ENCODE measurements at regions not wholly inside any gene's neighbourhood (a gene's known extent, or its start where the extent isn't known, plus 50 kb on each side); places are given as distances from the start of the nearest gene placed in this dataset.

DNA sequence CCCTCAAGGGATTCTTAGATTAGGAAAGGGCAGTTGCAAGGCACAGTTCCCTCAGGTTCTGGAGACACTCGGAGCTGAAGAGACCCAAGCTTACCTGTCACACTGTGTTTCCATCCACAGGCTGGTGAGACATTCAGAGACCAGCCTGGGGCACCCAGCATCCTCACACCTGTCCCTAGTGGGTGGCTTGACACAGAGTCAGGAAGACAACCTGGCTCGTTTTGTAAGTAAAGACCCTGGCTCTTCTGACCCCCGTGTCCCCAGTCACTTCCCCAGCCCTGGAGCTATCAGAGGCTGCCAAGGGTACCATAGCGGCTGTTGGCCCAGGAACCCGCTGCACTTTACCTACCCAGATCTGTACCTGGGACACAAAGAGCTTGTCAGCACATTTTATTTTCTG is 409.8 kb downstream of the MATN1 start:
- DNase-seq (ENCODE audit: insufficient read length, low spot score): no peak
- no peak for FAIRE-seq

DNA sequence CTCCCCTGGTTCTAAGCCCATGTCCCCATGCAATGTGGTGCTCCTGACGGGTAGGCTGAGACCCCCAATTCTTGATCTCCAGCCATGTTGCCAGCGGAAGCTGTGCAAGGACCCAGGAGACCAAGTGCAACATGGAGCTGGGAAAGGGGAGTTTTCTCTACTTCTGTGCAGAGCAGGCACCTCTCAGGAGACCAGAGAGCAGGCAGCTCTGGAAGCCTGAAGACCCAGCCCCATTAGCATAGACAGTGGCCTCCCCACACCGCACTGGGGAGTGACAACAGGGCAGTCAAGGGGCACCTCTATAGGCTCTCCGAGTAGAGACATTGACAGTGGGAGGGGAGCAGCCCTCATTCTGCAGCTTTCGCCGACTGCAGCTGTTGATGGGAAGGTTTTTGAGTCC is 410.2 kb downstream of the MATN1 start:
- no peak for FAIRE-seq

GRCh38 chr1:30312226-30312625 is 411.2 kb downstream of the MATN1 start:
- FAIRE-seq: no peak
- DNase-seq (ENCODE audit: insufficient read length, low spot score): no peak

More for the DNA sequence above, 410.2 kb downstream of the MATN1 start:
- no peak for DNase-seq (ENCODE audit: insufficient read length, low spot score)

DNA sequence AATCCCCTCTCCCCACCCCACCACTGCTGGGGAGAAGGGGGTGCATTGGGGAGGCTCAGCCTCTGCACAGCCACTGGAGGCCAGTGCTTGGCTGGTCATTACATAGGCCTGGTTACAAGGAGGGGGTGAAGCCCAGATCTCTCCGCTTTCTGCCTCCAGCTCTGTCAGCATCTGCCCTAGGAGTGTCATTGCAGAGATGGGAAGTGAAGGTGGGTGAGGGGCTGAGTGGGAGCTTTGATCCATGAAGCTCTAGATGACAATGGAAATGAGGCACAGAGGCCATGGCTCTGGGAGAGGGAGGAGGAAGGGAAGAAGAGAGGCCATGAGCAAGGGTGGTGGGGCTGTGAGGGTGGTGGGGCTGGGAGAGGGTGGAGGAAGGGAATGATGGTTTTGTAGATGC is 411.6 kb downstream of the MATN1 start:
- DNase-seq (ENCODE audit: insufficient read length, low spot score): no peak

GRCh38 chr1:30310966-30311742 is 412.2 kb downstream of the MATN1 start:
- no peak for DNase-seq (ENCODE audit: insufficient read length, low spot score)
- no peak for FAIRE-seq

More for the DNA sequence above, 411.6 kb downstream of the MATN1 start:
- FAIRE-seq: no peak

- no peak for DNase-seq (ENCODE audit: insufficient read length, low spot score)
- no peak for FAIRE-seq
Measured at GRCh38 chr1:30307182-30307581, 416.2 kb downstream of the MATN1 start.

DNA sequence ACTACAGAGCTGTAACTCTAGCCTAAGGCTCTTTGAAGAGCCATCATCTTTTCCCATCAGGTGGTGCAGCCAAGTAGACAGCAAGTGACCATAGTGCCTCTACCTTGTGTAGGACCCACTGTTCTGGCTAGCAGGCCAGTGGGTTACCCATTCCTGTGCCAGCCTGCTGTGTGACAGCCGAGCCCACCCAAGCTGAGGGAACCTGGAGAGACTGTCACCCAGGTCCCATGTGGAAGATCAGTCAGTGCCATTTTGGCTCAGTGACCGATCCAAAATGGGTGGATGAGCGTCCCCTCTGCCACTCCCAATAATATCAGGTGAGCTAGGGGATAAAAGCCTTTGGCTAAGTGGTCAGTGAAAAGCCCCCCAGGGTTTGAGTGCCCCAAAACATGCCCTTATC is 417.9 kb downstream of the MATN1 start:
- no peak for FAIRE-seq
- no peak for DNase-seq (ENCODE audit: insufficient read length, low spot score)

DNA sequence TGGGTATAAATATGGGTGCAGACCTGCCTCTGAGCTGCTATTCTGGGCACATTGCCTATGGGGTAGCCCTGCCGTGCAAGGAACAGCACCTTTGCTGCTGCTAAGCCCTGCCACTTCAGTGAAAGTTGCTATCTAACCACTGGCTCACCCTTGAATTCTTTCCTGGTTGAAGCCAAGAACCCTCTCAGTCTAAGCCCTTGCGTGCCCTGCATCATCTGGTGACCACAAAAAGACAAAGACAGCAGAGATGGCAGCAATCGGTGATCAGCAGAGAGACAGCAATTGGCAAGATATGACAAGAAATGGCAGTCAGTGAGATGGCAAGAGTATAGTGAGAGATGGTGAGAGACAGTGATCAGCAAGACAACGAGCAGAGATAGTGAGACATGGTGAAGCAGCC is 418.3 kb downstream of the MATN1 start:
- FAIRE-seq (no peak), DNase-seq (ENCODE audit: insufficient read length, low spot score) (no peak)

DNA sequence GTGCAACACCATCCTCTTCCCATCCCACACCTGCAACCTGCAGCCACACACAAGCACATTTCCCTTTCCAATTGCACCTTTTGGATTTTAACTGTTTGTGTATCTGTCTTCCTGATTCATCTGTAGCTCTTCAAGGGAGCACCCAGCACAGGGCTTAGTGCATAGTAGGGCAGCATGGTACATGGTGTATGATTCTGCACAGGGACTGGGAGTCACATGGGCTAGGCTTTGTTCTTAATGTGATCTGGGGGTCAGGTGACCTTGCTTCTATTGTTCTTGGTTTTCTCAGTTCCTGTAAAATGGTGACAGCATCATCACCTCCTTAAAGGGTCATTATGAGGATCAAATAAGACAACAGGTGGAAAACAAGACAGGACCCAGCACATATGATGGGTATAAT is 419.3 kb downstream of the MATN1 start:
- FAIRE-seq: no peak
- DNase-seq (ENCODE audit: insufficient read length, low spot score): no peak

GRCh38 chr1:30303387-30303786 is 420.0 kb downstream of the MATN1 start:
- DNase-seq (ENCODE audit: insufficient read length, low spot score) (no peak), FAIRE-seq (no peak)

DNA sequence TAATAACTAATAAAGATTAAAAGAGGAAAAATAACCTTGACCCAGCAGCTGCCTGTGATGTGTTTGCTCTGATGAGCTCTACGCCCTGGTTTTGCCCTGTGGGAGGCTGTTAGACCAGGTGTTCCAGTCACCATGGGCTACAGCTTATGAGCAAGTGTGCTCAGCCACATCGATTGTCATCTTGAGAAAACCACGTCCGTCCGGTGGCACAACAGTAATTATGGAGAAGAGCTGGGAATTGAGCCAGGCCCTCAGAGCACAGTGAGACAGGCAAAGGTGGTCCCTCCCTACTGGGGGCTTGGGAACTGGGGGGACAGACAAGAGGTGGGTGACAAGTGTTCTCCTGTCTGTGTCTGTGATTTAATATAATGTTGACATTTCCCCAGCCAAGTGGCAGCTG is 420.5 kb downstream of the MATN1 start:
- DNase-seq (ENCODE audit: insufficient read length, low spot score): no peak
- FAIRE-seq: no peak

DNA sequence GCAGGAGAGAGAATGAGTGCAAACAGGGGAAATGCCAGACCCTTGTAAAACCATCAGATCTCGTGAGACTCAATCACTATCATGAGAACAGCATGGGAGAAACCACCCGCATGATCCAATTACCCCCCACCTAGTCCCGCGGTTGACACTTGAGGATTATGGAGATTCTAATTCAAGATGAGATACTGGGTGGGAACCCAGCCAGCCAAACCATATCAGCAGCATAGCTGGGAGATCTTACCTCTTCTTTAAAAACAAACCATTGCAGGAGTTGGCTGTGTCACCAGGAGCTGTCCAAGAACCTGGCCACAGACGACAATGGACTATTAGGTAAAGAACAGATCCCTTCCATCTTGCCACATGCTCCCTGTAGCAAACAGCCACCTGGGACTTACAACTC is 422.7 kb downstream of the MATN1 start:
- DNase-seq (ENCODE audit: insufficient read length, low spot score) (no peak), FAIRE-seq (no peak)

GRCh38 chr1:30299393-30299792 is 424.0 kb downstream of the MATN1 start:
- no peak for FAIRE-seq
- DNase-seq (ENCODE audit: insufficient read length, low spot score): no peak

GRCh38 chr1:30295674-30296073 is 427.7 kb downstream of the MATN1 start:
- no peak for FAIRE-seq
- no peak for DNase-seq (ENCODE audit: insufficient read length, low spot score)

- no peak for FAIRE-seq
Measured at GRCh38 chr1:30295266-30295665, 428.1 kb downstream of the MATN1 start.

GRCh38 chr1:30294508-30294907 is 428.9 kb downstream of the MATN1 start:
- DNase-seq (ENCODE audit: insufficient read length, low spot score) (no peak), FAIRE-seq (no peak)

More at GRCh38 chr1:30295266-30295665, 428.1 kb downstream of the MATN1 start:
- DNase-seq (ENCODE audit: insufficient read length, low spot score): no peak

DNA sequence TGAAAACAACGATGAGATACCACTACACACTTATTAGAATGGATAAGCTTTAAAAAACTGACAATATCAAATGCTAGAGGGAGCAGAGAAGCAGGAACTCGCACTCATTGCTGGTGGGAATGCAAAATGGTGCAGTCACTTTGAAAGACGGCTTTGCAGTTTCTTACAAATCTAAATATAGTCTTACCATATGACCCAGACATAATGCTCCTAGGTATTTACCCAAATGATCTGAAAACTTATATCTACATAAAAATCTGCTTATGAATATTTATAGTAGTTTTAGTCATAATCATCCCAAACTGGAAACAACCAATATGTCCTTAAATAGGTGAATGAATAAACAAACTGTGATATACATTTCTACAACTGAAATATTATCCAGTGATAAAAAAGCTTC is 430.9 kb downstream of the MATN1 start:
- DNase-seq (ENCODE audit: insufficient read length, low spot score) (no peak), FAIRE-seq (no peak)

DNA sequence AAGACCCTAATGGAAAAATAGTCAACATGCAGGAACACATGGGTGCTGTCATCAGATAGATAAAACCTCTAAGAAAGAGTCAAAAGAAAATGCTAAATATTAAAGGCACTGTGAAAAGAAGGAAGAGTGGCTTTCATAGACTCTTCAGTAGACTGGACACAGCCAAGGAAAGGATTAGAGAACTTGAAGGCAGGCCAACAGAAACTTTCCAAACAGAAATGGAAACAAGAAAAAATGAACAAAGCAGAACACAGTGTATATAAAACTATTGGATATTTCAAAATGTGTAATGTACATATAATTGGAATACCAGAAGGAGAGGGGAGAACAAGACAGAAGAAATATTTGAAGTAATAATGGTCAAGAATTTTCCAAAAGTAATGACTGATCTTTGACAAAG is 431.9 kb downstream of the MATN1 start:
- DNase-seq (ENCODE audit: insufficient read length, low spot score): no peak
- FAIRE-seq: no peak

DNA sequence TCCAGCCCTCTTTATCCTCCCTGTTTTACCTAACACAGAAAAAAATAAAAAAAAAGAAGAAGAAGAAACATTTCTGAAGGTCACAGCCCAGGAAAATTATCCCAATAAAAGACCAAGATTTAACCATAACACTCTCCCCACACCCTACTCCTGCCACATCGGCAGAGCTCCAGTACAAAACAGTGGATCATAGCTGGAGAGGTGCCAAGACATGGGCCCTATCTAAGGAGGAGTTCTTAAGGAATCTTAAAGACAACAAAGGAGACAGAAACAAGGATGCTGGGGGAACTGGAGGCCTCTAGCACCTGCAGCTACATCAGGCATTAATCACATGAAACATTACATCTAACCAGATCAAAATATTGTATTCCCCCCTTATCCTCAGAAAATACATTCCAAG is 432.8 kb downstream of the MATN1 start:
- DNase-seq (ENCODE audit: insufficient read length, low spot score) (no peak), FAIRE-seq (no peak)

GRCh38 chr1:30287976-30288375 is 435.4 kb downstream of the MATN1 start:
- FAIRE-seq (no peak), DNase-seq (ENCODE audit: insufficient read length, low spot score) (no peak)

DNA sequence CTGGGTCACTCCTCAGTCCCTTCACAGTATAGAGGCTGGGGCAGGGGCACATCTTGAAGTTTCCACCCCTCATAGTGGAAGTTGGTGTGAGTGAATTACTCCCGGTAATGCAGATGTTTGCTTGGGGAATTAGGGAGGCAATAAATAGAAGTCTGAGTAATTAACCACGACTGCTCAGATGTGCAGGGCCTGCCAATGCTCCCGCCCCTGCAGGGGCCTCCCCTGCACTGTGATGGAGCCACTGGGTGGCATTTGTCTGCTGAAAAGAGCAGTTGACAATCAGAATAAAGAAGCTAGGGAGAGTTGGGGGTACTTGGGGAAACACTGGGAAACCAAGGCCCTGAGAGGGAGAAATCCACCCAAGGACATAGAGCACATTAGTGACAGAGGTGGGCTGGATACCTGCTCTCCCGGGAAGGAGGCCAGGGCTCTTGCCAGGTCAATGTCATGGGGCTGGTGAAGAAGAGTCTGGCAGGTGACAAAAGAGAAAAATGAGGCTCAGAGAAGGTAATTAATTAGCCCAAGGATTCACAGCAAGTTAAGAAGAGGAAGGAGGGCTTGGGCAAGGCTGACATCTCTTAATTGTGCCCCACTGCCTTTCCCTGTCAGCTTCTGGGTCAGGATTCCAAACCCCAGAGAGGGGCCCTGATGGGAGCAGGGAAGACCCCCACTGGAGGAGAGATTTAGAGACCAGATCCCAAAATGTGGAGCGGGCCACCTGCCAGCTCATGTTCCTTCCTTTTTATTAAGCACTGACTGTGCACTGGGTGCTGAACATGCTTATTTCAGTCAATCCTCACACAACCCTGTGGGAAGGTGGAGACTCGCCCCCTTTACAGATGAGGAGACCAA is 436.2 kb downstream of the MATN1 start:
- DNase-seq (ENCODE audit: insufficient read length, low spot score) (no peak), FAIRE-seq (no peak)
